Uterus (tissue), 3 donors: ENCODE measurements at regions not wholly inside any gene's neighbourhood (a gene's known extent, or its start where the extent isn't known, plus 50 kb on each side); places are given as distances from the start of the nearest gene placed in this dataset.

ENCODE experiments used
- DNase-seq, 2 donors: peaks; one replicate each; pipeline ENCODE4 v3.0.0-alpha.2; 2019 to 2020
- H3K27ac ChIP-seq, 2 donors: fragments of 200-600 bp; sonication (generic); 1 replicate in 1 of 2; 2 replicates in 1 of 2; pipeline ENCODE4 v1.5.1; 2016 to 2018
- H3K27me3 ChIP-seq, 2 donors: fragments of 200-600 bp; sonication (generic); one replicate each; pipeline ENCODE4 v1.5.1; 2018 to 2019; ENCODE audit warnings: control low read depth in 1 of 2
- H3K36me3 ChIP-seq, 2 donors: fragments of 200-600 bp; sonication (generic); one replicate each; pipeline ENCODE4 v1.5.1; 2019; ENCODE audit warnings: control low read depth in 1 of 2
- H3K4me1 ChIP-seq, 2 donors: fragments of 200-600 bp; sonication (generic); one replicate each; pipeline ENCODE4 v1.5.1; 2018 to 2019; ENCODE audit warnings: control low read depth in 1 of 2
- H3K4me3 ChIP-seq, 2 donors: fragments of 200-600 bp; sonication (generic); 1 replicate in 1 of 2; 2 replicates in 1 of 2; pipeline ENCODE4 v1.5.1; 2018 to 2019; ENCODE audit warnings: mild to moderate bottlenecking in 1 of 2
- H3K9me3 ChIP-seq, 2 donors: fragments of 200-600 bp; sonication (generic); one replicate each; pipeline ENCODE4 v1.5.1; 2019; ENCODE audit warnings: control low read depth in 1 of 2
- POLR2A ChIP-seq, 2 donors: fragments of 450-650 bp; IDR thresholded peaks; one replicate each; pipeline ENCODE4 v1.6.1; 2016; ENCODE audit warnings: antibody characterized with exemption in 2 of 2, mild to moderate bottlenecking in 1 of 2, moderate library complexity in 1 of 2
- intact Hi-C: fragments of 100-400 bp; cut with DNase I; formaldehyde crosslinking; loops from one replicate; pipeline ENCODE4 v1.15.1; 2023; ENCODE audit warnings: low total_unique reads
- TF ChIP-seq, protein P1 (sequence below), 4 experiments: fragments of 200-600 bp in 2 of 4; fragments of 450-650 bp in 2 of 4; sonication (generic) in 2 of 4; IDR thresholded peaks; one replicate each; pipeline ENCODE4 v1.5.1; 2016 to 2019; ENCODE audit warnings: antibody characterized with exemption in 4 of 4, mild to moderate bottlenecking in 2 of 4, moderate library complexity in 1 of 4
- donor health status: DM: yes; HTN: yes; CAD: no.

DNA sequence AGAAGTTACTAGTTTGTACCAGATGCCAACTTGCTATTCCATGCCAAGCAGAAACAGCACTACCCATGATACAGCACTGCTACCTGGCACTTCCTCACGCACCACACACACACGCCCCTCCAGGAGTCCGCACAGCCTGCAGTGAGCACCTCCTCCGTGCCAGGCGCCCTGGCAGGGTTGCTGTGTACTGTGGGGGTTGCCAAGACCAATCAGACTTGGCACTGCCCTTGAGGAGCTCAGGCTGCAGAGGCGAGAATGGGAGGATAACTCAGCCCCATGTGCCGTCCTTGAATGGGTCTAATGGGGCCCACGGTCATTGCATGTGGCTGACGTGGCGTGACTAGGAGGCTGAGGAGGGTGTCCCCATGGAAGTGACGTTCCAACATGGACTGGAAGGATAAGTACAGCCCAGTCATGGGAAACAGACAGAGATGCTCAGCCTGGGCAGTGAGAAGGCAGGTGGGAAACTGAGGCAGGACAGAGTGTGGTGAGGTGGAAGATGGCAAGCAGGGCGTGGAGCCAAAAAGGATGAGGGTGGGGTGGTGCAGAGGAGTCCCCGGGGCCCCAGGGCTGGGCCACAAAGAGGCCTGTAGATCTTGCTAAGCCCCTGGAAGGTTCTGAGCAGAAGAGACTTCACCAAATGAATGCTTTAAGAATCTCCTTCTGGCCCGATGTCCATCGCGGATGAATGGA lies 65.3 kb upstream of the C14orf180 start:
- H3K4me1 ChIP-seq = no peaks in the 10 kb centered on the region
- H3K27me3 ChIP-seq = no peaks in the 10 kb centered on the region
- no peaks in the 10 kb centered on the region for H3K36me3 ChIP-seq
- no peak overlapping the region for H3K27ac ChIP-seq
- intact Hi-C loops = no loop called here
- peaks cover 0 to 9% of the 10 kb centered on the region in 2 donors for H3K9me3 ChIP-seq
- DNase-seq = no peak
- H3K4me3 ChIP-seq = no peak overlapping the region
- no peak for TF ChIP-seq POLR2A (IDR thresholded peaks at IDR 0.05)
- TF ChIP-seq, protein P1, sequence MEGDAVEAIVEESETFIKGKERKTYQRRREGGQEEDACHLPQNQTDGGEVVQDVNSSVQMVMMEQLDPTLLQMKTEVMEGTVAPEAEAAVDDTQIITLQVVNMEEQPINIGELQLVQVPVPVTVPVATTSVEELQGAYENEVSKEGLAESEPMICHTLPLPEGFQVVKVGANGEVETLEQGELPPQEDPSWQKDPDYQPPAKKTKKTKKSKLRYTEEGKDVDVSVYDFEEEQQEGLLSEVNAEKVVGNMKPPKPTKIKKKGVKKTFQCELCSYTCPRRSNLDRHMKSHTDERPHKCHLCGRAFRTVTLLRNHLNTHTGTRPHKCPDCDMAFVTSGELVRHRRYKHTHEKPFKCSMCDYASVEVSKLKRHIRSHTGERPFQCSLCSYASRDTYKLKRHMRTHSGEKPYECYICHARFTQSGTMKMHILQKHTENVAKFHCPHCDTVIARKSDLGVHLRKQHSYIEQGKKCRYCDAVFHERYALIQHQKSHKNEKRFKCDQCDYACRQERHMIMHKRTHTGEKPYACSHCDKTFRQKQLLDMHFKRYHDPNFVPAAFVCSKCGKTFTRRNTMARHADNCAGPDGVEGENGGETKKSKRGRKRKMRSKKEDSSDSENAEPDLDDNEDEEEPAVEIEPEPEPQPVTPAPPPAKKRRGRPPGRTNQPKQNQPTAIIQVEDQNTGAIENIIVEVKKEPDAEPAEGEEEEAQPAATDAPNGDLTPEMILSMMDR (IDR thresholded peaks at IDR 0.05) = no peak

DNA sequence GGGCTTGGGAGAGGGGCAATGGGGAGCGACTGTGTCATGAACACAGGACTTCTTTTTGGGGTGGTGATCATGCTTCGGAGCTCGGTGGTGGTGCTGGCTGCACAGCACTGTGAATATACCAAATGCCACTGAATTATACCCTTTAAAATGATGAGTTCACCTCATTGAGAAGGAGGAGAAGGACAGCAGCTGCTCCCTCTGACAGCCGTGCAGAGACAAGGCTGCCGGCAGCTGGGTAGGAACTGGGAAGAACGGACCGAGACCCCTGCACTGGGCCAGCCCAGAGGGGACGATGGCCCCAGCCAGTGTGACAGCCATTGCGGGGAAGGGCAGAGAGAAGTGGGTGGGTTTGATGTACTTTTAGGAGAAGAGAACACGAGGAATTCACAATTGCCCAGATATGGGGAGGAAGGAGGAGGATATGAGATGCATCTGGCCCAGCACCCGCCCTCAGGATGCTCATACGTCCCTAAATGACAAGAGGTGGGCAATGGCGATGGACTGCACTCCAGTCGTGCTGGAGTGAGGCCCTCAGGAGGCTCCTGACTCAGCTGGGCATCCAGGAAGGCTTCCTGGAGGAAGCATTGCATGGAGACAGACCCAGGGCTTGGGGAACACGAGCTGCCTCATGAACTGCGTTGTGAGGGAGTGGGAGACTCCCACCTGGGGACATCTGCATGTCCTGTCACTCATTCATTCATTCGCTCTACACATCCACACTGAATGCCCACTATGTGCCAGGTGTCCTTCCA lies 64.3 kb upstream of the C14orf180 start:
- Histone ChIP-seq H3K27ac (no peak overlapping the region), H3K4me3 (no peak overlapping the region), H3K4me1 (no peaks in the 10 kb centered on the region), H3K27me3 (no peaks in the 10 kb centered on the region), H3K9me3 (peaks cover 0 to 9% of the 10 kb centered on the region in 2 donors), H3K36me3 (no peaks in the 10 kb centered on the region)
- intact Hi-C loops = no loop called here
- TF ChIP-seq, protein P1 (IDR thresholded peaks at IDR 0.05) = no peak
- no peak for TF ChIP-seq POLR2A (IDR thresholded peaks at IDR 0.05)
- no peak for DNase-seq

DNA sequence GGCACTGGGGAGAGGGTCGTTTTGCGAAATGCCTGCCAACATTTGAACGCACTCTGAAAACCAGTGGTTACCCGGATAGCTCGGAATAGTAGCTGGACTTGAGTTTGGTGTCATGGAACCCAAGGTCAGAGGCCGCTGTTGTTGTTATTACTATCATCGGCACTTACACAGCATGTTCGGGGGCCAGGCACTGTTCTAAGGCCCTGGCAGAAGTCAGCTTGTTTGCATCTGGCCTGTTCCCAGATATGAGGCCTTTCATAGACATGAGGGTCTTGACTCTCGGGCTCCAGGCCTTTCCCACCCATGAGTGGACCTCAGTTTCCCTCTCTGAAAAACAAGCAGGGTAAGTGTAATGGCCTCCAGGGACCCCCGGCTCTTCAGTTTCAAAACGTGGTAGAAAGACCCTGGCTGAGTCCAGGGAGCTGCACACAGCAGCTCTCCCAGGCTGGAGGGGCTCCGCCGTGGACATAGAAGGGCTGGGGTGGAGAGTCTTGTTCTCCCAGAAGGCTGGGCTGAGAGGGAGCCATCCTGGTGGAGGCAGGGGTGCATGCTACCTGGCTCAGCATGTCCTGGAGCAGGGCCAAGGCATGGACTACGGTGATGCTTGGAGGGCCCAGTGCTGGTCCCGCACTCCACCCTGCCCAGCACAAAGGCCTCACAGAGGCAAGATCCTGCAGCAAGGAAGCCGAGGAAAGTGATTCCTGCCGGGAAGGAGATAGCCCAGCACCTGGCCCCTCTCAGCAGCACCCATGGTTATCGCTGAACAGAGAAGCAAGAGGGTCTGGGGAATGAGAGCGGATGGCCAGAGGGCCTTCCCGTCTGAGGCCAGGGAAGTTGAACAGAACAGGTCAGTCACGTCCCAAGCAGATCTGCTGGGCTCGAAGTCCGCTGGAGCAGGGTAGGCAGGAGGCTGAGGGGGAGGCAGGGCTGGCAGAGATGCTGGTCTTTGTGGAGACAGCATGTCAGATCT lies 63.5 kb upstream of the C14orf180 start:
- no peak for DNase-seq
- Histone ChIP-seq H3K27me3 (no peaks in the 10 kb centered on the region), H3K4me1 (no peaks in the 10 kb centered on the region), H3K36me3 (no peaks in the 10 kb centered on the region), H3K27ac (no peak overlapping the region), H3K4me3 (no peak overlapping the region), H3K9me3 (peaks cover 0 to 9% of the 10 kb centered on the region in 2 donors)
- no peak for TF ChIP-seq POLR2A (IDR thresholded peaks at IDR 0.05)
- TF ChIP-seq, protein P1 (IDR thresholded peaks at IDR 0.05) = no peak
- intact Hi-C loops = no loop called here

DNA sequence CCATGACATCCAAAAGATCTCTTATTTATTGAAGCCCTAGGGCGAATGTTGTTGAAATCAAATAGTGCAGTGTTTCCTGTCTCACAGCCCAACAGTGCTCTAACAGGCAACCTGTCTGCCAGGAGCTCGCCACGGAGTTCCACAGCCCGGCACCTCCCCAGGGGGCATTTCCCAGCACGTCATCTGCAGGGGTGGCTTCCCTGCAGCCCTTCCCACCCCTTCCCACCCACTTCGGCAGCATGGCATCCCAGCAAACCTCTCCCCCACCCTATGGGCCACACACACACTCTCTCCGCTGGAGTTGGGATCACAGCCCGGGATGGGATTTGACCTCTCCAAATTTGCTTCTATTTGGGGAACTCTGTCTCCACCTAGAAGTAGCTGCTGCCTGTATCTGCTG lies 62.7 kb upstream of the C14orf180 start:
- Histone ChIP-seq H3K4me3 (no peak overlapping the region), H3K36me3 (no peaks in the 10 kb centered on the region), H3K4me1 (no peaks in the 10 kb centered on the region), H3K9me3 (peaks cover 0 to 9% of the 10 kb centered on the region in 2 donors), H3K27me3 (no peaks in the 10 kb centered on the region), H3K27ac (no peak overlapping the region)
- intact Hi-C loops = no loop called here
- no peak for DNase-seq
- no peak for TF ChIP-seq POLR2A (IDR thresholded peaks at IDR 0.05)
- TF ChIP-seq, protein P1 (IDR thresholded peaks at IDR 0.05) = no peak
